ENCODE measurements at regions not wholly inside any gene's neighbourhood (a gene's known extent, or its start where the extent isn't known, plus 50 kb on each side); places are given as distances from the start of the nearest gene placed in this dataset.

DNA sequence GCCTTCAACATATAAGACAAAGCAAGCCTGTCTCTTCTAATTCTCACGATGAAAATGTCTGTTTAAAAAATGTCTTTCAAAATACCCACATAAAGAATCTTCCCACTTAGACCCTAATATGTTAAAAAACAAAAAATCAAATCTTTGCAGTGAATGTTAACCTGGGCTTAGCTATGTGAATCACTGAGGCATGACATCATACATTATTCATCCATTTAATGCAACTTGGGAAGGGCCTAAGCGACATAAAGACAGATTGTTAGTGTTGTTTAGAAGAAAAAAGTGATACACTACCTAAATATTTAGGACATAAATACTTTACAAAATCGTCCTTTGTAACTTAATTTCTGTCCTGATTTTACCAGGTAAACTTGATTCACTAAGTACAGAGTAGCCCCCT lies 648.5 kb upstream of the NRP1 start:
- Histone ChIP-seq H3K27ac (ENCODE audit: poor library complexity, severe bottlenecking) (no peak overlapping the region), H3K9me3 (ENCODE audit: severe bottlenecking) (no peaks in the 10 kb centered on the region), H3K36me3 (ENCODE audit: low read depth) (no peaks in the 10 kb centered on the region), H3K4me1 (ENCODE audit: insufficient read depth, poor library complexity, severe bottlenecking) (peaks cover 3% of the 10 kb centered on the region), H3K4me3 (ENCODE audit: severe bottlenecking) (no peak overlapping the region), H3K27me3 (ENCODE audit: insufficient read depth, poor library complexity, severe bottlenecking) (no peaks in the 10 kb centered on the region)
- ATAC-seq (ENCODE audit: low read depth) (no peak; the same call in 2 of the 3 replicates), DNase-seq (ENCODE audit: low spot score) (no peak)
- TF ChIP-seq, protein P1, sequence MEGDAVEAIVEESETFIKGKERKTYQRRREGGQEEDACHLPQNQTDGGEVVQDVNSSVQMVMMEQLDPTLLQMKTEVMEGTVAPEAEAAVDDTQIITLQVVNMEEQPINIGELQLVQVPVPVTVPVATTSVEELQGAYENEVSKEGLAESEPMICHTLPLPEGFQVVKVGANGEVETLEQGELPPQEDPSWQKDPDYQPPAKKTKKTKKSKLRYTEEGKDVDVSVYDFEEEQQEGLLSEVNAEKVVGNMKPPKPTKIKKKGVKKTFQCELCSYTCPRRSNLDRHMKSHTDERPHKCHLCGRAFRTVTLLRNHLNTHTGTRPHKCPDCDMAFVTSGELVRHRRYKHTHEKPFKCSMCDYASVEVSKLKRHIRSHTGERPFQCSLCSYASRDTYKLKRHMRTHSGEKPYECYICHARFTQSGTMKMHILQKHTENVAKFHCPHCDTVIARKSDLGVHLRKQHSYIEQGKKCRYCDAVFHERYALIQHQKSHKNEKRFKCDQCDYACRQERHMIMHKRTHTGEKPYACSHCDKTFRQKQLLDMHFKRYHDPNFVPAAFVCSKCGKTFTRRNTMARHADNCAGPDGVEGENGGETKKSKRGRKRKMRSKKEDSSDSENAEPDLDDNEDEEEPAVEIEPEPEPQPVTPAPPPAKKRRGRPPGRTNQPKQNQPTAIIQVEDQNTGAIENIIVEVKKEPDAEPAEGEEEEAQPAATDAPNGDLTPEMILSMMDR (IDR thresholded peaks at IDR 0.05; ENCODE audit: poor library complexity, severe bottlenecking), result no peak

DNA sequence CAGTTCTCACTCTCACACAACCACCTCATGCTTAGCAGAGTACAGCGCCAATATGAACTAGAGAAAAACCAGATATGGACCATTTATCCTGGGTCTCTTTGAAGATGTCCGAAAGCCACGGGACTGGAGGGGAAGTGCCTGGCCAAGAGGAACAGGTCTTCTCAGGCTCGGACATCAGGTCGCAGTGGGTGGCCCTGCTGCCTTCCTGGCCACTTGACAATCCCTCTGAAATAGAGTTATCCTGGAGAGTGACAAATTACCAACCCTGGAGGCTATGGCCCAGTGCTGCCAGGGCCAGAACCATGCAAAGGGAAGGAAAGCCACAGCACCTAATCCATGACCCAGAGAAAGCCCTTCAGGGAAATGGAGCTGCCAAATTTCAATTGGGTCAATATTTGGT lies 646.8 kb upstream of the NRP1 start:
- Histone ChIP-seq H3K27me3 (ENCODE audit: insufficient read depth, poor library complexity, severe bottlenecking) (no peaks in the 10 kb centered on the region), H3K36me3 (ENCODE audit: low read depth) (no peaks in the 10 kb centered on the region), H3K4me3 (ENCODE audit: severe bottlenecking) (no peak overlapping the region), H3K4me1 (ENCODE audit: insufficient read depth, poor library complexity, severe bottlenecking) (peaks cover 3% of the 10 kb centered on the region), H3K27ac (ENCODE audit: poor library complexity, severe bottlenecking) (no peak overlapping the region), H3K9me3 (ENCODE audit: severe bottlenecking) (no peaks in the 10 kb centered on the region)
- ATAC-seq (ENCODE audit: low read depth) (no peak), DNase-seq (ENCODE audit: low spot score) (no peak)
- TF ChIP-seq, protein P1 (IDR thresholded peaks at IDR 0.05; ENCODE audit: poor library complexity, severe bottlenecking), result no peak

DNA sequence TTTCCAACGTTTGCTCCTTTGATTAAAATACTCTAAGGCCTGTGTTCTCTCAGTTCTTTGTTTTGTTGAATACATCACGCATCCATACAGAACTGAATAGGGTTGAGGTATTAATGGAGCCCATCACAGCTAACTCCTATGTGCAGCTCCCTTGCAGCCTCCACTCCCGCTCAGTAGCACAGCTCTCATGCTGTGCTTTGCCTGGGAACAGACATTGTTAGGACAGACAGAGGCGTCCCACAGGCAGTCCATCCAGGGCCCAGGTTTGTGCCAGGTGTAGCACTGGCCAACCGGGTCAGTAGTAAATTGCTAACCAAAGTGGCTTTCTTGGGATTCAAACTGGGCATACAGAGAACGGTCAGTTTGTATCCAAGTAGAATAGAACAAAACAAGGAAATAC lies 644.7 kb upstream of the NRP1 start:
- no peaks in the 10 kb centered on the region for H3K9me3 ChIP-seq (ENCODE audit: severe bottlenecking)
- H3K4me3 ChIP-seq (ENCODE audit: severe bottlenecking), result no peak overlapping the region
- H3K4me1 ChIP-seq (ENCODE audit: insufficient read depth, poor library complexity, severe bottlenecking), result peaks cover 3% of the 10 kb centered on the region
- H3K27me3 ChIP-seq (ENCODE audit: insufficient read depth, poor library complexity, severe bottlenecking), result no peaks in the 10 kb centered on the region
- TF ChIP-seq, protein P1 (IDR thresholded peaks at IDR 0.05; ENCODE audit: poor library complexity, severe bottlenecking), result no peak
- no peaks in the 10 kb centered on the region for H3K36me3 ChIP-seq (ENCODE audit: low read depth)
- DNase-seq (ENCODE audit: low spot score) (no peak), ATAC-seq (ENCODE audit: low read depth) (no peak)
- H3K27ac ChIP-seq (ENCODE audit: poor library complexity, severe bottlenecking), result no peak overlapping the region

DNA sequence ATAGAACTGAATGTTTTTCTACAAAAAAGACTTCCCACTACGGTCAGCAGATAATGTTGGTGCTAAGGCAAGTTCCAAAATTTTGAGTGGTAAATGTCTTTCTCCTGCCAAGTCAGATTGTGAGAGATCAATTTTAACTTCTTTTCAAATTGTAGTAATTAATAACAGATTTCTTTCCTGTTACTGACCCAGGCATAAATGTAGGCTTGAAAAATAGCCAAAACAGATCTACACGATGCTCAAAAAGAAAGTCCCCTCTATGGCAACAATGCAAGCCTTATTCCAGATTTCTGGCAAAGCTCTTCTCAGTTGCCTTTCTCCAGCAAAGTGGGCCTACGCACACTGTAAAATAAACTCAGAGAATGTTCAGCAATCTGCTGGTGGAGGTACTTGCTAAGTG lies 641.0 kb upstream of the NRP1 start:
- TF ChIP-seq, protein P1 (IDR thresholded peaks at IDR 0.05; ENCODE audit: poor library complexity, severe bottlenecking), result no peak
- no peaks in the 10 kb centered on the region for H3K4me1 ChIP-seq (ENCODE audit: insufficient read depth, poor library complexity, severe bottlenecking)
- H3K27ac ChIP-seq (ENCODE audit: poor library complexity, severe bottlenecking), result no peak overlapping the region
- no peaks in the 10 kb centered on the region for H3K9me3 ChIP-seq (ENCODE audit: severe bottlenecking)
- no peak overlapping the region for H3K4me3 ChIP-seq (ENCODE audit: severe bottlenecking)
- H3K36me3 ChIP-seq (ENCODE audit: low read depth), result no peaks in the 10 kb centered on the region
- H3K27me3 ChIP-seq (ENCODE audit: insufficient read depth, poor library complexity, severe bottlenecking), result no peaks in the 10 kb centered on the region
- ATAC-seq (ENCODE audit: low read depth), result no peak
- DNase-seq (ENCODE audit: low spot score), result no peak

DNA sequence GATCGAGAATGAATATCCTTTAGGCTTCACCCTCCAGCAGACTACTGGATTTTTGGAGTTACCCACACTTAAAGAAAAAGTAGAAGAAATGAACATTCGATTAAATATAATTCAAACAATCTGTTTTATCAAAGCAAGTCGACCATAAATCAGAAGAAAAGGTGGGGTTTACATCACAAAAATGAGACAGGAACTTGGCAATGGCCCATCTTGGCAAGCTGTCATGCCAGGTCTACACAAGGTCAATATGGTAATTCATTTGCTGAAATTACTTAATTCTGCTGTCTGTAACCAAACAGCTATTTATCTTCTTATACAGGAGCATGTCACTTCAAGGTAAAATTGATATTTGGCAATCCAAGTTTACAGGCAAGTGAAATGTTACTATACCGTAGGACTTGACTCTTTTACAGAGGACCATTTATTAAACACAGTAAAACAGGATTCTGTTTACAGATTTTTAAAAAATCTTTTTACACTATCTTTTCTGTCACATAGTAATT lies 640.6 kb upstream of the NRP1 start:
- no peaks in the 10 kb centered on the region for H3K27me3 ChIP-seq (ENCODE audit: insufficient read depth, poor library complexity, severe bottlenecking)
- ATAC-seq (ENCODE audit: low read depth) (no peak), DNase-seq (ENCODE audit: low spot score) (no peak)
- H3K4me1 ChIP-seq (ENCODE audit: insufficient read depth, poor library complexity, severe bottlenecking), result no peaks in the 10 kb centered on the region
- TF ChIP-seq, protein P1 (IDR thresholded peaks at IDR 0.05; ENCODE audit: poor library complexity, severe bottlenecking), result no peak
- no peak overlapping the region for H3K27ac ChIP-seq (ENCODE audit: poor library complexity, severe bottlenecking)
- H3K9me3 ChIP-seq (ENCODE audit: severe bottlenecking), result no peaks in the 10 kb centered on the region
- no peaks in the 10 kb centered on the region for H3K36me3 ChIP-seq (ENCODE audit: low read depth)
- H3K4me3 ChIP-seq (ENCODE audit: severe bottlenecking), result no peak overlapping the region
